DMS53 treated with DMSO at 0.1 percent for 48 hours (cell line): ENCODE measurements at regions not wholly inside any gene's neighbourhood (a gene's known extent, or its start where the extent isn't known, plus 50 kb on each side); places are given as distances from the start of the nearest gene placed in this dataset.

Source experiments
- DNase-seq: peaks from one replicate; lab custom pipeline; 2025; ENCODE audit not compliant: unreplicated experiment; lab: John Stamatoyannopoulos, UW

DNA sequence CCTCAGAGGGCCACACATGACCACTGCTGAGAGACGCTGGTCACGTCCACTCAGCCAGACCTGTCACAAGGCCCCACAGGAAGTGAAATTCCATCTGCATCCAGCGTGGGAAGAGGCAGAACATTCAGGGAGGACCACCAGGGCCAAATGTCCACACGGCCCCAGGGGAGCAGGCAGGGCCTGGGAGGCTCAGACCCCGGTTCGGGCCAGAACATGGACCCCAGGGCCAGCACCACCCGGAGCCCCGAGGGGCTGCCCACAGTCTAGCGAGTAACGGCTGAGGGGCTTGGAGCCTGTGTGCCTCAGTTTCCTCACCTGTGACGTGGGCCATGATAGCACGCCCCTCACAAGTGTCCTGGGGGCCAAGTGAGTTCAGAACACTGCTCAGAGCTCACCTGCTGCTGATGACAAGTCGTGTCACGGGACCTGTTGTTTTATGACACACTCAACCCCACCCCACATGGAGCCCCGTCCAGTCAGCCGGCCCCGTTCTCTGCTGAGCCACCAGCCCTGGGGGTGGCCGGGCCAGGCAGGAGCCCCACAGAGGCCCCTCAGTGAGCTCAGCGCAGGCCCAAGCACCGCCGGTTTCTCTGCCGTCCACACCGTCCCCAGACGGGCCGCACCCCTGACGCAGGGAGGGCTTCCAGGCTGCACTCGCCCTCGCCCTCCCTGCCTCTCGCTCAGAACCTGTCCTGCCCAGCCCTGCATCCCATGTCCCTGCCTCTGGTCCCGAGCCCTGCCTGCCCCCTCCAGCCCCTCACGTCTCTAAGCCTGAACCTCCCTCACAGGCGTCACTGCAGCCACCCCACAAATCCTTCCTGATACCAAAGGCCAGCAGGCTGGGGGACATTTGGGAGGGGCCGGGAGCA is 79.5 kb upstream of the GALNT9 start:
- DNase-seq, result no peak

- DNase-seq, result no peak
Observed at GRCh38 chr12:132407992-132408391, 78.6 kb upstream of the GALNT9 start.

DNA sequence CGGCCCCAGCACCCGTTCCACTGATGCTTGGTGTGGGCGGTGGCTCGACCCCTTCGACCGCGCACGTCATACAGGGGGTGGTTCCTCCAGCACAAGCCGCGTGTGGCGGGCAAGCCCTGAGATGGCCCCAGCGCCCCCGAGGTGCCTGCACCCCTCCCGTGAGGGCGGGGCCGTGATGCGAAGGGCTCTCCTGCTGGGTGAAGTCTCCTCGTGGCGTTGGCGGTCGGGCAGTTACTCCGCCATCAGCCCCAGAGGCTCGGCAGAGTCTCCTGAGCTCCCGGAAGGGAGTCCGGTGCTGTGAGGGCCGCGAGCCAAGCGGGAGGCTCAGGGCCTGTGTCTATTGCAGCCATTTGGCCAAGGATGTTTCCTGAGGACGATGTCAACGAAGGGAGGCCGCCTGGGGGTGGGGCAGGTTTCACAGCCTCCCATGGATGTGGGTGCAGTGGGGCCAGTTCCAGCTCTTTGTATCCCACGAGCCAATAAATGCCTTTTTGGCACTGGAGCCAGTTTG is 78.1 kb upstream of the GALNT9 start:
- no peak for DNase-seq

GRCh38 chr12:132406493-132407450 is 77.4 kb upstream of the GALNT9 start:
- DNase-seq, result no peak

DNA sequence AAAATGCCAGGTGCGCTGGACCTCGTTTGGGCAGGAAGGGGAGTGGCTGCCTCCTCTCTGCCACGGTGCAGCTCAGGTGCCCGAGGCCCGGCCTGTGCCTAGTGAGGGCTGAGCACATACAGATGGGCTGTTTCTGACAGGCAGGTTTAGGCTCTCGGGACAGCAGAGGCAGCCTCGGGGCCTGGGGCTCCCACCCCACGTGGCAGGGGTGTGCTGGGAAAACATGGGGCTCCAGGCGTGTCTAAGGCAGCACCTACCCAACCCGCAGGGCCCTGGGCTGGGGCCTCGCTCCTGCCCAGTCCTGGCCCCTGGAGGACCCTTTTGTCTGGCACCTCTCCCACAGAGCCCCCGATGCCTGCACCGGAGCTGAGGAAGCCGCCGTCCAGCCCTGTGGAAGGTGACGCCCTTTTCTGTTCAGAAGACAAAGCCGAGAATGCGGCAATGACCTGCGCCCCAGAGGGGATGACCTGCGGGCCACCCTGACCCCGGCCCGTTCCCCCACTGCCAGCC is 76.4 kb upstream of the GALNT9 start:
- DNase-seq, result no peak

DNA sequence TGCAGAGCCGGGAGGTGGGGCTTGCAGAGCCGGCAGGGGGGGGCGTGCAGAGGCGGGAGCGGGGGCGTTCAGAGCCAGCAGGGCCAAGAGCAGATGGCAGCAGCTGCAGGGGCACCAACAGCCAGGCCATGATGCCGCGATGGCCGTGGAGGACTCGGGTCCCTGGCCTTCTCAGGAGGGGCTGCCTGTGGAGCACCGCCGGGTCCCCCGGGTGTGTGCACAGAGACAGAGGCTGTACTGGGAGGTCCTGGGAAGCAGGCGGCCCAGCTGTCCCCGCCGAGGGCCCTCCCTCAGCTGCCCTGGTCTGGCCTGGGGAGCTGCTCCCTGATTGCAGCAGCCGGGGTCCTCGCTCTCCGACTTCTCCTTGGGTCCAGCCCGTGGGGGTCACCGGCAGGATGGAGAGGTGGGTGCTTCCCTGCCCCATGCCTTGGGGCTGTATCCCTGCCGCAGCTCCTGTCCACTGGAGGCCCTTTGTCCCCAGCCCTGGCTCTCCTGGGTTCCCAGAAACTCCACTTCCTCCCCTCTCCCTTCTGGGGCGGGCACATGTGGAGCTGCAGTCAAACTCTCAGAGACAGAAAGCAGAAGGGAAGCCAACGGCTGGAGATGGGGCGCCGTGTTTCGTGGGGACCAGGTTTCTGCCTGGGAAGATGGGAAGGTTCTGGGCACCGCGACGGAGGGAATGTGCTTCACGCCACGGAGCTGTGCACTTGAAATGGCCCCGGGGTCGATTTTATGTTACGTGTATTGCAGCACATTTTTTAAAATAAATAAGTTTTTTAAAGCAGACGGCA is 75.8 kb upstream of the GALNT9 start:
- DNase-seq, result no peak

GRCh38 chr12:132404435-132404855 is 75.1 kb upstream of the GALNT9 start:
- DNase-seq, result no peak

- no peak for DNase-seq
Observed at GRCh38 chr12:132403636-132404434, 74.4 kb upstream of the GALNT9 start.

DNA sequence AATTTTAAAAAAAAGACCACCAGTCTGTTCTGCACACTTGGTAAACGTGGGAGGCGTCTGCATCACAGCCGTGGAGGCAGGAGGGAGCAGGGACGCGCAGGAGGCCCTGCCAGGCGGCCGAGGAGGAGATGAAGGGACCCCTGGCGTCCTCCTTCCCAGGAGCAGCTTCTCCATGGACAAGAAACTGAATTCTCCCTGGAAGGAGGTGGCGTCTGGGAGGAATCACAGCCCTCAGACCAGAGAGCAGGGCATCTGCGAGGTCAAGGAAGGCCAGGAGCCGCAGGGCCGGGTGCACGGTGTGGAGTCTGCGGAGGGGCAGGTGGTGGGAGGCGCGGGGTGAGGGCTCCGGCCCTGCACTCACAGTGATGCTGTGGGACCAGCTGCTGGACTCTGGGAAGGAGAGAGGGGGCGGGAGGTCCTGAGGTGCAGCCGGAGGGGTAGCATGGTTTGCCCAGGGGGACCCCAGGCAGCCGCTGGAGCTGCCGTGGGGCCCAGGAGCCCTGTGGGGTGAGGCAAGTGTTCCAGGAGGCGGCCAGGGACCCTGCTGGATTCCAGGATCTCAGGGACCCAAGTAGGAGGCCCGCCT is 73.5 kb upstream of the GALNT9 start:
- no peak for DNase-seq

- DNase-seq, result no peak
Observed at GRCh38 chr12:132401982-132402381, 72.6 kb upstream of the GALNT9 start.

- no peak for DNase-seq
Observed at GRCh38 chr12:132400011-132400641, 70.7 kb upstream of the GALNT9 start.

DNA sequence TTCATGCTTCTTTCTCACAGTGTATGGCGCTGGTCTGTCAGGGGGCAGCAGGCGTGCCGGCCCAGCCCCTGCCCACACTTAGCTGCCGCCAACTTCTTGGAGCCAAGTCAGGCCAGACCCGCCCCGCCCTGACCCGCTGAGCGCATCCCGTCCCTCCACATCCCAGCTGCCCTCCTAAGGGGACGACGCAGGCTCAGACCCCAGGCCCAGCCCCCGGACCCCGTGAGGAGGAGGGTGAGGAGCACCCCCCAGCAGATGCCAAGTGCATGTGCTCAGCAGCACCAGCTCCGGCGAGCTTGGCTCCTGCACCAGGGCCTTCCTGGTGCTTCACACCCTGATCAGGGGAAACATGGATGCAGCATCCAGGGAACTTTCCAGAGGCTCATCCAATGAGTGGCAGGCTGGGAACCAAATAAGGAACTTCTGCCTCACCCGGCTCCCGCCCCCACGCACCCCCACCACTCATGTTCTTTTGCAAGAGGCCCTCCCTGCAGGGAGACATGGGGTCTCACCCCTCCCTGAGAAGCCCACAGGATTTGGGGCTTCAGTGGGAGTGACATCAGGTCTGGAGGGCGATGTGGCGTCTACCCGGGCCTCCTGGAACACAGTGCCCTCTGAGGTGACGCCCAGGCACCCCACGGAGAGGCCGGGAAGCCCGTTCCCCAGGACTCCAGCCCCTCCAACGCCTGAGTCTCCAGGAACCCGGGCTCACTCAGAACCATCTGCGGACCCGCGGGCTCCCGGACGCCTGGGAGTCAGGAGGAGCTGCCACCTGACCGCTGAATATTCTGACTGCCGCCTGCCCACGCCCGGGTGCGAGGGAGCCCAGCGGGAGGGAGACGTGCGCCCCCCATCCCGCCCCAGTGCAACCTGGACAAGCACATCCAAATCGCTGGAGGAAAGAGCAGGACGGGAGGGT is 70.0 kb upstream of the GALNT9 start:
- no peak for DNase-seq

DNA sequence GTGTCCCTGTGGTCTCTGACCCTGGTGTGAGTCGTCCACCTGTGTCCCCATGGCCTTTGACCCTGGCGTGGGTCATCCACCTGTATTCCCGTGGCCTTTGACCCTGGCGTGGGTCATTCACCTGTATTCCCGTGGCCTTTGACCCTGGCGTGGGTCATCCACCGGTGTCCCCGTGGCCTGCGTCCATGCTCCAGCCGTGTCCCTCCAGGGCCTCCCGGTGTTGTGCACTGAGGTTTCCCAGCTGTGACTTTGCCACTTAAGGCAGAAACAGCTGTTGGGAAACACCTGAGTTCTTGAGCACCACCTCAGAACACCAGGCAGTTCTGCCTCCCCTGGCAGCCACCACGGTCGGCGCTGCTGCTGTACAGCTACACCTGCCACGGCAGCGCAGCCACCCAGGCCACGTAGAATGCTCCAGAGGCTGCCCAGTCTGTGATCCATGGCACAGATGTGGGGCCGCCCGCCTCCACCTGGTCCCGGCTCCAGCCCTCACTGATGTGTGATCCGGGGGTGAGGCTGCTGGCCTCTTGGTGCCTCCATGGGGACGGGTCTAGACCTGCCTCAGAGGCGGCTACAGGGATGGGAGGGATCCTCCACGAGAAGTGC is 69.1 kb upstream of the GALNT9 start:
- peak; percentile 10 for DNase-seq

DNA sequence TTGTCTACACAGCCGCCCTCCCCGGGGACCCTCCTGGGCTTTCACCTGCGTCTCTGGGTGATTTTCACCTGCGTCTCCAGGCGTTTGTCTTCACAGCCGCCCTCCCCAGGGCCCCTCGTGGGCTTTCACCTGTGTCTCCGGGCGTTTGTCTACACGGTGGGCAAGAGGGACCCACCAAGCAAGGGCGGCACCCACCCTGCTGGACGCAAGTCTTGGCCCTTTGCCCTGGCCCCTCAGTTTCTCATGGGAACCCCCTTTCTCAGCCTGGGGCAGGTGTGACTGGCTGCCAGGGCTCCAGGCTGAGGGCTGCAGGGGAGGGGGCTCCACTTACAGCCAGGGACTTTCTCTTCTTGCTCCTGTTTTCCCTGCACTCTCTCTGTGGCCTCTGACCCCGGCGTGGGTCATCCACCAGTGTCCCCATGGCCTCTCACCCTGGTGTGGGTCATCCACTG is 68.6 kb upstream of the GALNT9 start:
- no peak for DNase-seq

- peak; percentile 19 for DNase-seq
Observed at GRCh38 chr12:132397152-132397933, 68.0 kb upstream of the GALNT9 start.

DNA sequence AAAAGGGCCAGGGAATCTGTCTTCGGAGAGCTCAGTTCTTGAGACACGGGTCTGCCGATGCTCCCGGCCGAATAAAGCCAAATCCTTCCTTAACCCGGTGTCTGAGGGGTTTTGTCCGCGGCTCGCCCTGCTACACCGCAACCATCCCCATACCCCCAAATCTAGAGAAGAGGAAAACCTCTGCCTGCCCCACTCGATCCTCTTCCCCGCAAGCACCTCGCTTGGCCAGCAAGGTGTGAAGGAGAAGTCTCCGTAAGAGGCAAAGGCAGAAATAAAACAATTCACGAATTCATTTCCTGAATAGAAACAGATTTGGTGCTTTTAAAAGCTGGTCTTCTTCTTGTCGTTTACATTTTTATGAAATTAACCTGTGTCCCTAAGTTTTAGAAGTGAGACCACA is 67.3 kb upstream of the GALNT9 start:
- no peak for DNase-seq

DNA sequence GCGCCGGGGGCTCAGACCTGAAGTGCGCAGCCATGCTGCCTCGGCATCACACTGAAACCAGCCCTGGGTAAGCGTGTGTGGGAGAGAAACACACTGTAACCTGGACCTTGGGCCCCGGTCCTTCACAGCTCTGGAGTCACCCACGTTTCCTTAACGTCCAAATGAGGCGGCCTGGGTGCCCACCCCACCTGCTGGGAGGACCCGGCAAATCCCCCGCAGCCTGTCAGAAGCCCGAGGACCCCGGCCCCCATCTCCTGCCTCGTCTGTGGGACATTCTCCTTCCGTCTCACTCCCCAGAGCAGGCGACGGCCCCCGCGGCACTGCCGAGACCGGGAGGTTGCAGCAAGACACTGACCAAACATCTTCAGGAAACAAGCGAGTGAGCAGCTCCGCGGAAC is 66.5 kb upstream of the GALNT9 start:
- no peak for DNase-seq
